ENCODE measurements at regions not wholly inside any gene's neighbourhood (a gene's known extent, or its start where the extent isn't known, plus 50 kb on each side); places are given as distances from the start of the nearest gene placed in this dataset.

DNA sequence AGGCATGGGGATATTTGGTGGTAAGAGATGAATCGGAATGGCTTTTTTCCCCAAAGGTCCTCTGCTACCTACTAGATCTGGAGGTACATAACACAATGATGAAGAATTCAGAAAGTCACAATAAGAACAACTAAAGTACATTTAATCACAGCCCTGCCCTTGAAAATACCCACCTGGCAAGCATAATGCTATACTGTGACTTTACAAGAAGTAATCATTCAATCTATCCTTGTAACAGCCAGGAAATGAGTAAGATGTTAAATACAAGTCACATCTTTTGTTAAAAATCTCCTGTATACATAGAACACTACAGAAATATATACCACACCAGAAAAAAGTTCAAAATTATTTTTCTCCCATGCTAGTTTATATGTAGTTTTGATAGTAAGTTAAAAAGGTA, 108.3 kb upstream of the ABCB5 start:
- TF ChIP-seq ZNF274 (IDR thresholded peaks at IDR 0.05; ENCODE audit: low read depth, low read length), result no peak
- TF ChIP-seq YY1 (IDR thresholded peaks at IDR 0.05; ENCODE audit: insufficient read depth, insufficient read length), result no peak
